22Rv1 (cell line): ENCODE measurements at regions not wholly inside any gene's neighbourhood (a gene's known extent, or its start where the extent isn't known, plus 50 kb on each side); places are given as distances from the start of the nearest gene placed in this dataset.

Experiments used
- CTCF ChIP-seq: fragments of 450-650 bp; IDR thresholded peaks from 2 replicates; pipeline ENCODE4 v1.5.1; 2017; ENCODE audit warnings: mild to moderate bottlenecking
- ZFX ChIP-seq: fragments of 450-650 bp; IDR thresholded peaks from 2 replicates; pipeline ENCODE4 v1.6.1; 2017; ENCODE audit warnings: antibody characterized with exemption, borderline replicate concordance

DNA sequence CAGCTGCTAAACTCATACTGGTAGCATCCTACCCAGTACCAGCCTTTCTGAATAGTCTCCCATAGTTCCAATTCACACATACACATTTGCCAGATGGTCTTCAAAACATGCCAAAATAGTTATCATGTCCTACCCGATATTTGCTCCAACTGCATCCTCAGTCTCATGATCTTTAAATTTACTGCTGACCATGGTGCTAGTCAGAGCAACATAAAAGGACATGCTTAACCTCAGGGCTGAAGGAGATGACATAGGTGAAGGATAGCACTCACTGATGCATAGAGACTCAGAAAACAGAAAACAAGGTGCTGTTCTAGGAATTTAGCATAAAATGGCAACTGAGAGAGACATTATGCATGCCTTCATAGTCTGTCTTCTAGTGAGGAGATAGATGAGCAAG, 200.6 kb upstream of the CCL2 start:
- no peak for TF ChIP-seq CTCF
- TF ChIP-seq ZFX = no peak
